RWPE1 (cell line): ENCODE measurements at regions not wholly inside any gene's neighbourhood (a gene's known extent, or its start where the extent isn't known, plus 50 kb on each side); places are given as distances from the start of the nearest gene placed in this dataset.
"Not testable (repeated sequence)": the region's sequence is repeated elsewhere in the genome, so short reads cannot be mapped to it uniquely, and the experiment has no call there.

Experiments used
- CTCF ChIA-PET: fragments of 350-600 bp; sonication (Branson Sonifier 250); formaldehyde crosslinking; extraction: SDS; loops from one replicate; lab custom pipeline; 2021; lab: Yijun Ruan, JAX
- POLR2A ChIA-PET: fragments of 400-600 bp; formaldehyde crosslinking; extraction: SDS; loops from one replicate; lab custom pipeline; 2020; ENCODE audit warnings: antibody characterized with exemption; ENCODE audit not compliant: low non-redundant PET; lab: Yijun Ruan, JAX
- DNase-seq: peaks from one replicate; pipeline ENCODE4 v3.0.0; 2012; ENCODE audit warnings: low spot score
- H3K27ac ChIP-seq: fragments of 450-650 bp; 2 replicates; pipeline ENCODE4 v1.5.1; 2017
- CTCF ChIP-seq: fragments of 450-650 bp; conservative IDR thresholded peaks from 2 replicates; pipeline ENCODE4 v1.5.1; 2017; ENCODE audit warnings: low read depth, mild to moderate bottlenecking

GRCh38 chr3:94398036-94398435 is 335.2 kb downstream of the NSUN3 start:
- ChIA-PET POLR2A (no interaction called here), CTCF (no interaction called here)
- TF ChIP-seq CTCF, result no peak
- no peak overlapping the region for H3K27ac ChIP-seq
- no peak for DNase-seq

- CTCF ChIA-PET, result no interaction called here
- TF ChIP-seq CTCF, result no peak
- DNase-seq, result no peak
- H3K27ac ChIP-seq, result no peak overlapping the region
- POLR2A ChIA-PET, result no interaction called here
Measured at GRCh38 chr3:94401466-94401865, 338.6 kb downstream of the NSUN3 start.

GRCh38 chr3:94402126-94402525 is 339.3 kb downstream of the NSUN3 start:
- POLR2A ChIA-PET, result no interaction called here
- CTCF ChIA-PET, result no interaction called here
- no peak for TF ChIP-seq CTCF

GRCh38 chr3:94405258-94406035 is 342.6 kb downstream of the NSUN3 start:
- CTCF ChIA-PET, result no interaction called here
- POLR2A ChIA-PET, result no interaction called here
- no peak for DNase-seq

More at GRCh38 chr3:94402126-94402525, 339.3 kb downstream of the NSUN3 start:
- no peak for DNase-seq
- H3K27ac ChIP-seq, result no peak overlapping the region

GRCh38 chr3:94406595-94406994 is 343.7 kb downstream of the NSUN3 start:
- POLR2A ChIA-PET, result no interaction called here

More at GRCh38 chr3:94405258-94406035, 342.6 kb downstream of the NSUN3 start:
- no peak overlapping the region for H3K27ac ChIP-seq
- TF ChIP-seq CTCF, result no peak

GRCh38 chr3:94412936-94413335 is 350.1 kb downstream of the NSUN3 start:
- CTCF ChIA-PET, POLR2A ChIA-PET, H3K27ac ChIP-seq, DNase-seq: not testable (repeated sequence)

More at GRCh38 chr3:94406595-94406994, 343.7 kb downstream of the NSUN3 start:
- no peak for DNase-seq
- CTCF ChIA-PET, result no interaction called here
- TF ChIP-seq CTCF, result no peak
- no peak overlapping the region for H3K27ac ChIP-seq
